Heart left ventricle (tissue), 16 donors: ENCODE measurements at regions not wholly inside any gene's neighbourhood (a gene's known extent, or its start where the extent isn't known, plus 50 kb on each side); places are given as distances from the start of the nearest gene placed in this dataset.

Experiments used
- ATAC-seq, 4 donors: fragments of 200-7000 bp; cut with Tn5 transposase; one replicate each; pipeline ENCODE4 v1.9.1; 2020 to 2022; ENCODE audit warnings: moderate library complexity in 4 of 4, mild to moderate bottlenecking in 3 of 4, moderate number of reproducible peaks in 1 of 4
- DNase-seq, 5 donors: peaks; one replicate each; pipeline ENCODE4 v3.0.0-alpha.2; 2020
- H3K27ac ChIP-seq, 12 donors: fragments of 200-600 bp; sonication (generic) in 4 of 12; one replicate each; pipeline versions ENCODE4 v1.5.0 to v1.8.0; 2016 to 2022; ENCODE audit warnings: mild to moderate bottlenecking in 2 of 12
- H3K27me3 ChIP-seq, 9 donors: fragments of 200-600 bp; sonication (generic) in 2 of 9; one replicate each; pipeline versions ENCODE4 v1.5.1 to v1.8.0; 2016 to 2022; ENCODE audit warnings: mild to moderate bottlenecking in 3 of 9
- H3K36me3 ChIP-seq, 9 donors: fragments of 200-600 bp; sonication (generic) in 2 of 9; one replicate each; pipeline versions ENCODE4 v1.5.0 to v1.8.0; 2018 to 2022; ENCODE audit warnings: mild to moderate bottlenecking in 2 of 9
- H3K4me1 ChIP-seq, 12 donors: fragments of 200-600 bp; sonication (generic) in 4 of 12; one replicate each; pipeline versions ENCODE4 v1.5.0 to v1.8.0; 2016 to 2022; ENCODE audit warnings: mild to moderate bottlenecking in 3 of 12
- H3K4me3 ChIP-seq, 12 donors: fragments of 200-600 bp; sonication (generic) in 4 of 12; one replicate each; pipeline versions ENCODE4 v1.5.0 to v1.8.0; 2017 to 2022; ENCODE audit warnings: mild to moderate bottlenecking in 9 of 12, moderate library complexity in 4 of 12
- H3K9me3 ChIP-seq, 12 donors: fragments of 200-600 bp; sonication (generic) in 4 of 12; one replicate each; pipeline versions ENCODE4 v1.5.0 to v1.8.0; 2016 to 2022; ENCODE audit warnings: mild to moderate bottlenecking in 1 of 12
- CTCF ChIP-seq, 12 donors: fragments of 200-600 bp; sonication (generic) in 4 of 12; IDR thresholded peaks; one replicate each; pipeline versions ENCODE4 v1.5.0 to v1.8.0; 2018 to 2022; ENCODE audit warnings: antibody characterized with exemption in 12 of 12, mild to moderate bottlenecking in 5 of 12
- POLR2A ChIP-seq, 2 donors: fragments of 450-650 bp; IDR thresholded peaks; one replicate each; pipeline ENCODE4 v1.6.1; 2017; ENCODE audit warnings: antibody characterized with exemption in 2 of 2, mild to moderate bottlenecking in 2 of 2, moderate library complexity in 2 of 2
- WGBS, 4 donors: extraction: QIAGEN DNeasy Blood & Tissue Kit in 2 of 4; methylation state at CpG; one replicate each; pipeline versions ENCODE4 v1.1.5 to v1.1.7; 2013 to 2018; 5-methylcytosine and 5-hydroxymethylcytosine counted together
- intact Hi-C, 10 donors: fragments of 100-400 bp; cut with DNase I; formaldehyde crosslinking; loops; one replicate each; pipeline versions ENCODE4 v1.11.1 to v1.14.2; 2022
- donor health status: ischemic (EF 13 %, LVEDD 7.1; RV severe dilation, severe dysfunction).
- donor health status: healthy with polysubstance abuse.
- donor health status: DM: no; HTN: yes; CAD: no.
- donor health status: DM: no; HTN: no; CAD: no.
- donor health status: ischemic (EF 25% LVEDD 6.9; RV normal size, moderate dysfunction).
- donor health status: ischemic (EF 25% LVEDD 5.7; RV mildly dilated, moderate dysfunction).
- donor health status: healthy.
- donor health status: DM: yes; HTN: yes; CAD: no.
- donor health status: ischemic (EF 35%, LVEDD 5.7; RV mildly dilated, moderate dysfunction).
- donor health status: nonischemic (EF 11% LVEDD 7.7; RV severe dilation, severe dysfunction).
- donor health status: DM: yes; HTN: yes; CAD: no.
- donor health status: PGD.
- donor health status: ischemic (EF 29% LVEDD 5.4; RV normal size, mild dysfunction).
- donor health status: nonischemic (EF 23%, LVEDD 6.1; RV moderate dilation, normal function).

- no peak for TF ChIP-seq POLR2A (IDR thresholded peaks at IDR 0.05)
- no peak for TF ChIP-seq CTCF (IDR thresholded peaks at IDR 0.05)
- Histone ChIP-seq H3K4me3 (no peak overlapping the region), H3K9me3 (no peaks in the 10 kb centered on the region), H3K27me3 (no peaks in the 10 kb centered on the region), H3K27ac (no peak overlapping the region), H3K4me1 (no peaks in the 10 kb centered on the region), H3K36me3 (no peaks in the 10 kb centered on the region)
- no peak for DNase-seq
- no peak for ATAC-seq
- intact Hi-C loops: no loop called here
- 46 to 80% (median 51%) methylated on average over 1 of the region's 1 CpG for WGBS, 4 donors
These were observed 1092.0 kb downstream of the GRIK2 start for GRCh38 chr6:102485480-102485879.

DNA sequence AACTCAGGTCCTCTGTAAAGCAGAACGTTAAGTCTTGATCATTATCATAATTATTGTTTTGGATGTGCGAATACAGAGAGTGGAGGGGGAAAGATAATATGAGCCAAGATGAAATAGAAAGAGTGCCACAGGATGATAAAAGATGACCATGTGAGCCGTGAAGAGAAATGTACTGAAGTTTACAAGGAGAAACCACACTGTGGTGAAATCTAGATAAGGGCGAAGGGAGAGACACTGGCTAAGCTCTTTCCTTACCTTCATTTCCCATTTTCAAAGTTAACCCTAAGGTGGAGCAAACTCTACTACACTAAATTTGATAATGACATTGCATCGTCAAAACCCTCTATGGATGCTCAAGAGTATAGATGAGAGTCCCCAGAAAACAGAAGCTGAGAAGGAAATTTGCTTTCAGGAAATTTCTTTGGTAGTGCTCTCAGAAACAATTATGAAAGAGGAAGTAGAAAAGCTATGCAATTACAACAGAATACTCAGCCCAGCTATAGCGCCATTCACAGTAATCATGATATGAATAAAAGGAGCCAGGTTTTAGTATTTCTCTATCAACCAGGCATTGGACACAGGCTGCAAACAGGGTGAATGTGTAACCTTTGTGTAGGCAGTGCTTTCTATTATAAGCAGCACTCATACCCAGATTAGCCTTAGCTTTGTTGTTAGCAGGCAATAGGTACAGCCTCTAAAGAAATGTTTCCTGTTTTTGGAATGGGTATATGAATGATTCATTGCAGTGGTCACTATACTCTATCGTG is 1080.7 kb downstream of the GRIK2 start:
- no peaks in the 10 kb centered on the region for H3K4me1 ChIP-seq
- no peak for DNase-seq
- H3K27ac ChIP-seq: no peak overlapping the region
- no peak for ATAC-seq
- TF ChIP-seq CTCF (IDR thresholded peaks at IDR 0.05) (no peak), POLR2A (IDR thresholded peaks at IDR 0.05) (no peak)
- no peak overlapping the region for H3K4me3 ChIP-seq
- no peaks in the 10 kb centered on the region for H3K36me3 ChIP-seq
- no peaks in the 10 kb centered on the region for H3K27me3 ChIP-seq
- WGBS, 4 donors: 67 to 71% (median 69%) methylated on average over 7 of the region's 7 CpGs
- intact Hi-C loops: no loop called here
- peaks cover 0 to 11% (median 0%) of the 10 kb centered on the region in 12 donors for H3K9me3 ChIP-seq

DNA sequence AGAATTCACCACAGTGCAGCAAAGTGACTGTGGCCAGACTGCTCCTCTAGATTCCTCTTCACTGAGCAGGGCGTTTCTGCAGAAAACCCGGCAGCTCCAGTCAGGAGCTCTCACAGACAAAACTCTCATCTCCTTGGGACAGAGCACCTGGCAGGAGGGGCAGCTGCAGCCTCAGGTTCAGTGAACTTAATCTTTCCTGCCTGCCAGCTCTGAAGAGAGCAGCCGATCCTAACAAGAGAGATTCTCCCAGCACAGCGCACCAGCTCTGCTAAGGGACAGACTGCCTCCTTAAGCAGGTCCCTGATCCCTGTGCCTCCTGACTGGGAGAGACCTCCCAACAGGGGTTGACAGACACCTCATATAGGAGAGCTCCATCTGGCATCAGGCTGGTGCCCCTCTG is 1065.5 kb downstream of the GRIK2 start:
- DNase-seq: no peak
- intact Hi-C loops: no loop called here
- H3K9me3 ChIP-seq: peaks cover 0 to 8% (median 0%) of the 10 kb centered on the region in 12 donors
- no peaks in the 10 kb centered on the region for H3K36me3 ChIP-seq
- TF ChIP-seq CTCF (IDR thresholded peaks at IDR 0.05) (no peak), POLR2A (IDR thresholded peaks at IDR 0.05) (no peak)
- no peak overlapping the region for H3K27ac ChIP-seq
- H3K27me3 ChIP-seq: no peaks in the 10 kb centered on the region
- no peaks in the 10 kb centered on the region for H3K4me1 ChIP-seq
- no peak for ATAC-seq
- no peak overlapping the region for H3K4me3 ChIP-seq
- WGBS, 4 donors: 81 to 94% (median 81%) methylated on average over 2 to 4 of the region's 4 CpGs

GRCh38 chr6:102438171-102438570 is 1044.7 kb downstream of the GRIK2 start:
- intact Hi-C loops: no loop called here
- no peak for TF ChIP-seq CTCF (IDR thresholded peaks at IDR 0.05)
- TF ChIP-seq POLR2A (IDR thresholded peaks at IDR 0.05): no peak
- WGBS, 4 donors: 71 to 81% (median 76%) methylated on average over 1 of the region's 1 CpG

More at GRCh38 chr6:102438171-102438570, 1044.7 kb downstream of the GRIK2 start:
- H3K9me3 ChIP-seq: no peaks in the 10 kb centered on the region
- no peak overlapping the region for H3K27ac ChIP-seq
- DNase-seq (no peak), ATAC-seq (no peak)
- H3K4me3 ChIP-seq: no peak overlapping the region
- H3K4me1 ChIP-seq: no peaks in the 10 kb centered on the region
- H3K36me3 ChIP-seq: no peaks in the 10 kb centered on the region
- no peaks in the 10 kb centered on the region for H3K27me3 ChIP-seq
